GM12873 (cell line): ENCODE measurements at regions not wholly inside any gene's neighbourhood (a gene's known extent, or its start where the extent isn't known, plus 50 kb on each side); places are given as distances from the start of the nearest gene placed in this dataset.

Experiments
- CTCF ChIP-seq: IDR thresholded peaks from 2 replicates; pipeline ENCODE4 v1.5.1; 2012; ENCODE audit warnings: low read depth, mild to moderate bottlenecking, moderate library complexity, low read length, control low read depth; ENCODE audit not compliant: insufficient read depth; ENCODE audit errors: missing control alignments

DNA sequence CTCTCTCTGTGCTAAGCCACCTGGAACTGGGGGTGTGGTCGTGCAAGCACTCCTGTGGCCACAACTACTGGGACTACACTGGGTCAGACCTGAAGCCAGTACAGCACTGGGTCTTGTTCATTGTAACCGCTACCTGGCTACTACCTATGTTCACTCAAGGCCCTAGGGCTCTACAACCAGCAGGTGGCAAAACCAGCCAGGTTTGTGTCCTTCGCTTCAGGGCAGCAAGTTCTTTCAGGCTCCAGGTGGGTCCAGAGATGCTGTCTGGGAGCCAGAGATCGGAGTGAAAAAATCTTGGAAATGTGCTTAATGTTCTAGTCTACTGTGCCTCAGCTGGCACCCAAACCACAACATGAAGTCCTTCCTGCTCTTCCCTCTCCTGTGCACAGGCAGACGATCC lies 171.6 kb upstream of the SORCS1 start:
- no peak for TF ChIP-seq CTCF

- TF ChIP-seq CTCF, result no peak
These were observed 153.1 kb upstream of the SORCS1 start for GRCh38 chr10:107317592-107317991.

DNA sequence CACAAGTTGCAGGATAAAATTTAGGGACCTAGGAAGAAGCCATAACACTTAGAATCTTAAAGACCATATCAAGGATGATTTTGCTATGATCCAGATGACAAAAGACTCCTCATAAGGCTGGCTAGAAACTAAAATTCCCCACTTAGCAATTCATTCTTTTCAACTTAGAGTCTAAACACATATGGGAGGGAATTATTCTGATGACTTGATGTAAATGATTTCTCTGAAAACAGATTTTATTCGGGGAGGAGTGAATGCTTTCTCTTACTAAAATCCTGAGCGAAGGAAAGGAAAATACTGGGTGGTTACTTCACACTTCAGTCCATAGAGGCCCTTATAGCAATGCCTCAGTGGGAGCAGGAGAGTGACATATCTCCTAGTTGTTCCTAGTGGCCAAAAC lies 138.7 kb upstream of the SORCS1 start:
- TF ChIP-seq CTCF, result no peak

DNA sequence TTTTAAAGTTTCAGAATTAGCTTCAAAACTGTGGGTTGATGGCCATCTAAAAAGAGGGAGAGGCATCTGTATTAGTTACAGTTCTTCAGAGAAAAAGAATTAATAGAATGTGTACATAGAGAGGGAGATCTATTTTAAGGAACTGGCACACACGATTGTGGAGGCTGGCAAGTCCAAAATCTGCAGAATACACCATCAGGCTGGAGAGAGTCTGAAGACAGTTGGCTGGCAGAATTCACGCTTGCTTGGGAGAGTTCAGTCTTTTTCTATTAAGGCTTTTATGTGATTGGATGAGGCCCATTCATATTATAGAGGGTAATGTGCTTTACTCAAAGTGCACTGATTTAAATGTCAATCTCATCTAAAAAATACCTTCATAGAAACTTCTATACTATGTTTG lies 135.1 kb upstream of the SORCS1 start:
- TF ChIP-seq CTCF, result no peak

GRCh38 chr10:107284187-107284586 lies 119.7 kb upstream of the SORCS1 start:
- no peak for TF ChIP-seq CTCF

GRCh38 chr10:107280293-107280692 lies 115.8 kb upstream of the SORCS1 start:
- TF ChIP-seq CTCF, result no peak

GRCh38 chr10:107277591-107277990 lies 113.1 kb upstream of the SORCS1 start:
- TF ChIP-seq CTCF, result no peak
